ENCODE measurements at regions not wholly inside any gene's neighbourhood (a gene's known extent, or its start where the extent isn't known, plus 50 kb on each side); places are given as distances from the start of the nearest gene placed in this dataset.

DNA sequence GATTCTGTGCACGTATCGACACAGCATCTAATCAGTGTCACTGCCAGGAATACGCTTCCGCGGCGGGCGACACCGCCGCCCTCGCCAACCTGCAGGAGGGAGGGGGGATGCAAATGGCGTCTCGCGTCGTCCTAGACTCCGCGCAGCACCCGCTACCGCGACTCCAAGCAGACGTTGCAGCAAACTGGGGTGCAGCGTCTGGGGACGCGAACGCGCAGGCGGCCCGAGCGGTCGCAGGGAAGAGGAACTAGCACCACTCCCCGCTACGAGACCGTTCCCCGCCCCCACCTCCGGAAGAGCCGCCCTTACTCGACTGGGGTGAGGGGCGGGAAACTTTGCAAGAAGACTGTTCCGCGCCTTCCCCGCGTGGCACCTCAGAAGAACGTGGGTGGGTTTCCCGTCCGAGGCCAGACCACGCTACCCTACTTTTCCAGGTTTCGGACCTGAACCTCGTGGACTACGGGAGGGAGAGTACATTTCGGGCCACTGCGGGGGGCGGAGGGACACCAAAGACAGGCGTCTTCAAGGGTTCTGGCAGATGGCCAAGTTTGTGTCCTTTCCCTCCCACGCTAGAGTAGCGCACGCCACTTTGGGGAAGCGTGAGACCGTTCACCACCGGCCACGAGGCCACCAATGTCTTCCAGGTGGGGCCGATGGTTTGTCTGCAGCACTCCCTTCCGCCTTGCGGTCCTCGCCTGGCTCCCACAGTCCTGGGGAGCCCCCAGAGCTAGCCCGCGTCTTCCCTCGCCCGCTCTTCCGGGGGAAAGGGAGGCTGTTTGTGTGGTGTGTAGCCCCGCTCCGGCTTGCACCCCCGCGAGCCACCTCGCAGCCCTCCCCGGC is 78.0 kb upstream of the BCOR start:
- H3K9ac ChIP-seq (ENCODE audit: low read length) = peak overlapping the region; percentile 3
- no peaks in the 10 kb centered on the region for H3K36me3 ChIP-seq (ENCODE audit: insufficient read depth, low read length)
- H3K27me3 ChIP-seq (ENCODE audit: insufficient read depth, low read depth, low read length) = peaks cover 41% of the 10 kb centered on the region
- H2AFZ ChIP-seq (ENCODE audit: low read depth, low read length) = no peak overlapping the region
- no peaks in the 10 kb centered on the region for H3K9me2 ChIP-seq (ENCODE audit: insufficient read depth, low read length)
- no peaks in the 10 kb centered on the region for H3K9me3 ChIP-seq (ENCODE audit: low read length)
- TF ChIP-seq EZH2 (IDR thresholded peaks at IDR 0.05; ENCODE audit: borderline replicate concordance, insufficient read depth, low read length, poor library complexity, severe bottlenecking) (no peak), MXI1 (conservative IDR thresholded peaks at IDR 0.05; ENCODE audit: poor library complexity, severe bottlenecking) (no peak), SMC3 (conservative IDR thresholded peaks at IDR 0.05; ENCODE audit: poor library complexity) (no peak), TAF1 (IDR thresholded peaks at IDR 0.05; ENCODE audit: low read depth) (no peak), POLR2AphosphoS5 (IDR thresholded peaks at IDR 0.05) (no peak), RAD21 (conservative IDR thresholded peaks at IDR 0.05) (no peak), EP300 (conservative IDR thresholded peaks at IDR 0.05; ENCODE audit: poor library complexity, severe bottlenecking) (no peak)
- TF ChIP-seq, protein P1, sequence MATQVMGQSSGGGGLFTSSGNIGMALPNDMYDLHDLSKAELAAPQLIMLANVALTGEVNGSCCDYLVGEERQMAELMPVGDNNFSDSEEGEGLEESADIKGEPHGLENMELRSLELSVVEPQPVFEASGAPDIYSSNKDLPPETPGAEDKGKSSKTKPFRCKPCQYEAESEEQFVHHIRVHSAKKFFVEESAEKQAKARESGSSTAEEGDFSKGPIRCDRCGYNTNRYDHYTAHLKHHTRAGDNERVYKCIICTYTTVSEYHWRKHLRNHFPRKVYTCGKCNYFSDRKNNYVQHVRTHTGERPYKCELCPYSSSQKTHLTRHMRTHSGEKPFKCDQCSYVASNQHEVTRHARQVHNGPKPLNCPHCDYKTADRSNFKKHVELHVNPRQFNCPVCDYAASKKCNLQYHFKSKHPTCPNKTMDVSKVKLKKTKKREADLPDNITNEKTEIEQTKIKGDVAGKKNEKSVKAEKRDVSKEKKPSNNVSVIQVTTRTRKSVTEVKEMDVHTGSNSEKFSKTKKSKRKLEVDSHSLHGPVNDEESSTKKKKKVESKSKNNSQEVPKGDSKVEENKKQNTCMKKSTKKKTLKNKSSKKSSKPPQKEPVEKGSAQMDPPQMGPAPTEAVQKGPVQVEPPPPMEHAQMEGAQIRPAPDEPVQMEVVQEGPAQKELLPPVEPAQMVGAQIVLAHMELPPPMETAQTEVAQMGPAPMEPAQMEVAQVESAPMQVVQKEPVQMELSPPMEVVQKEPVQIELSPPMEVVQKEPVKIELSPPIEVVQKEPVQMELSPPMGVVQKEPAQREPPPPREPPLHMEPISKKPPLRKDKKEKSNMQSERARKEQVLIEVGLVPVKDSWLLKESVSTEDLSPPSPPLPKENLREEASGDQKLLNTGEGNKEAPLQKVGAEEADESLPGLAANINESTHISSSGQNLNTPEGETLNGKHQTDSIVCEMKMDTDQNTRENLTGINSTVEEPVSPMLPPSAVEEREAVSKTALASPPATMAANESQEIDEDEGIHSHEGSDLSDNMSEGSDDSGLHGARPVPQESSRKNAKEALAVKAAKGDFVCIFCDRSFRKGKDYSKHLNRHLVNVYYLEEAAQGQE (IDR thresholded peaks at IDR 0.05; ENCODE audit: borderline replicate concordance) = no peak
- TF ChIP-seq, protein P2, sequence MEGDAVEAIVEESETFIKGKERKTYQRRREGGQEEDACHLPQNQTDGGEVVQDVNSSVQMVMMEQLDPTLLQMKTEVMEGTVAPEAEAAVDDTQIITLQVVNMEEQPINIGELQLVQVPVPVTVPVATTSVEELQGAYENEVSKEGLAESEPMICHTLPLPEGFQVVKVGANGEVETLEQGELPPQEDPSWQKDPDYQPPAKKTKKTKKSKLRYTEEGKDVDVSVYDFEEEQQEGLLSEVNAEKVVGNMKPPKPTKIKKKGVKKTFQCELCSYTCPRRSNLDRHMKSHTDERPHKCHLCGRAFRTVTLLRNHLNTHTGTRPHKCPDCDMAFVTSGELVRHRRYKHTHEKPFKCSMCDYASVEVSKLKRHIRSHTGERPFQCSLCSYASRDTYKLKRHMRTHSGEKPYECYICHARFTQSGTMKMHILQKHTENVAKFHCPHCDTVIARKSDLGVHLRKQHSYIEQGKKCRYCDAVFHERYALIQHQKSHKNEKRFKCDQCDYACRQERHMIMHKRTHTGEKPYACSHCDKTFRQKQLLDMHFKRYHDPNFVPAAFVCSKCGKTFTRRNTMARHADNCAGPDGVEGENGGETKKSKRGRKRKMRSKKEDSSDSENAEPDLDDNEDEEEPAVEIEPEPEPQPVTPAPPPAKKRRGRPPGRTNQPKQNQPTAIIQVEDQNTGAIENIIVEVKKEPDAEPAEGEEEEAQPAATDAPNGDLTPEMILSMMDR (IDR thresholded peaks at IDR 0.05; ENCODE audit: poor library complexity, severe bottlenecking) = no peak
- no peak overlapping the region for H3K27ac ChIP-seq (ENCODE audit: low read length)
- H4K20me1 ChIP-seq (ENCODE audit: insufficient read depth) = no peaks in the 10 kb centered on the region
- H3K4me3 ChIP-seq (ENCODE audit: low read length) = peak overlapping the region; percentile 62
- no peaks in the 10 kb centered on the region for H3K79me2 ChIP-seq (replicated peaks; ENCODE audit: insufficient read depth, low read length)
- no peaks in the 10 kb centered on the region for H3F3A ChIP-seq (ENCODE audit: insufficient read depth, low read length, poor library complexity, severe bottlenecking)
- H3K4me2 ChIP-seq (ENCODE audit: low read length) = no peak overlapping the region

DNA sequence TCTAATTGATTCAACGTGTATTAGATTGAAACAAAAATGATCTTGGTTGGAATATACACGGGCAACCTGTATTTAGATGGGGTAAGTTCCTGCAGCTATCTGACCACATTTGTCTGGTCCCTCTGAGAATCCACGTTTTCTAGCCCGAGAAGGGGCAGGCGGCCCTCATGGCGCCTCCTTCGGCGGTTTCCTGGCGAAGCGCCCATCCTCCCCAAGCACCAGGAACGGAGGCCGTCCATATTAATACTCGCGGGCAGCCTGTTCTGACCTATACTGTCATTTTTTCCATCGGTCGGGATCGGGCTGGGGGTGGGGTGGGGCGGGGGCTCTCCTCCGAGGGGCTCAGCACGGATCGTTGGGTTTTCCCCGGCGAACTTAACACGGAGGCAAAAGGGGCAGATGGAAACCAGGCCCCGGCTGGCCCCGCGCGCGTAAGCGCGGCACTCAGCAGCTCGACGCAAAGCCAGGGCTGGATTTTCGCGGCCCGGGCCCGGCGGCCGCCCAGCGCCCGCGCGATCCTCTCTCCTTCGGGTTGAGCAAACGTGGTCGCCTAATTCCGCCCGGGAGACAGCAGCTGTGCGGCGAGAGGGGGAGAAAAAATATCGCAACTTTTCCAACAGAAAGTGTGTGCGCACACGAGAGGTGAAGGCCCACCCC is 77.2 kb upstream of the BCOR start:
- TF ChIP-seq EP300 (conservative IDR thresholded peaks at IDR 0.05; ENCODE audit: poor library complexity, severe bottlenecking) (no peak), MXI1 (conservative IDR thresholded peaks at IDR 0.05; ENCODE audit: poor library complexity, severe bottlenecking) (no peak), TAF1 (IDR thresholded peaks at IDR 0.05; ENCODE audit: low read depth) (no peak), POLR2AphosphoS5 (IDR thresholded peaks at IDR 0.05) (no peak), EZH2 (IDR thresholded peaks at IDR 0.05; ENCODE audit: borderline replicate concordance, insufficient read depth, low read length, poor library complexity, severe bottlenecking) (no peak)
- TF ChIP-seq, protein P2 (IDR thresholded peaks at IDR 0.05; ENCODE audit: poor library complexity, severe bottlenecking) = no peak
- TF ChIP-seq, protein P1 (IDR thresholded peaks at IDR 0.05; ENCODE audit: borderline replicate concordance) = no peak
- Histone ChIP-seq H3K27ac (ENCODE audit: low read length) (no peak overlapping the region), H3K9ac (ENCODE audit: low read length) (no peak overlapping the region), H4K20me1 (ENCODE audit: insufficient read depth) (no peaks in the 10 kb centered on the region), H3K36me3 (ENCODE audit: insufficient read depth, low read length) (no peaks in the 10 kb centered on the region), H3K4me2 (ENCODE audit: low read length) (no peak overlapping the region), H2AFZ (ENCODE audit: low read depth, low read length) (no peak overlapping the region), H3K27me3 (ENCODE audit: insufficient read depth, low read depth, low read length) (peaks cover 43% of the 10 kb centered on the region), H3K4me3 (ENCODE audit: low read length) (peak overlapping the region; percentile 62), H3K79me2 (replicated peaks; ENCODE audit: insufficient read depth, low read length) (no peaks in the 10 kb centered on the region), H3K9me3 (ENCODE audit: low read length) (no peaks in the 10 kb centered on the region), H3F3A (ENCODE audit: insufficient read depth, low read length, poor library complexity, severe bottlenecking) (no peaks in the 10 kb centered on the region), H3K9me2 (ENCODE audit: insufficient read depth, low read length) (no peaks in the 10 kb centered on the region)

Data from neural cell (in vitro differentiated cells).